ENCODE measurements at regions not wholly inside any gene's neighbourhood (a gene's known extent, or its start where the extent isn't known, plus 50 kb on each side); places are given as distances from the start of the nearest gene placed in this dataset.

DNA sequence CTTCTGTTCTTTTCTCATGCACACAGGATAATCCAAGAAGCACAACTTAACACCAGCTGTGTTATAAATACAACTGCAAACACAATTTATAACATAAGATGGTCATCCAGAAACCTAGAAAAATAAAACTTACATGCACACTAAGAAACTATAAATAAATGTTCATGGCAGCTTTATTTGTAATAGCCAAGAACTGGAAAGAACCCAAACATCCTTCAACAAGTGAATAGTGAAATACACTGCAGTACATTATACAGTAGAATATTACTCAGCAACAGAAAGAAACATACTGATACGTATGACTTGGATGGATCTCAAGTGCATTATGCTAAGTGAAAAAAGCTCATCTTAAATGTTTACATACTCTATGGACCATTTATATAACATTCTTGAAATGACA lies 132.7 kb downstream of the SPTSSA start:
- H2AFZ ChIP-seq (ENCODE audit: control insufficient read depth, low read length) = no peak overlapping the region
- FAIRE-seq = no peak
- no peaks in the 10 kb centered on the region for H4K20me1 ChIP-seq (ENCODE audit: control insufficient read depth, extremely low read depth, insufficient read depth, low read length)
- TF ChIP-seq, protein P1, sequence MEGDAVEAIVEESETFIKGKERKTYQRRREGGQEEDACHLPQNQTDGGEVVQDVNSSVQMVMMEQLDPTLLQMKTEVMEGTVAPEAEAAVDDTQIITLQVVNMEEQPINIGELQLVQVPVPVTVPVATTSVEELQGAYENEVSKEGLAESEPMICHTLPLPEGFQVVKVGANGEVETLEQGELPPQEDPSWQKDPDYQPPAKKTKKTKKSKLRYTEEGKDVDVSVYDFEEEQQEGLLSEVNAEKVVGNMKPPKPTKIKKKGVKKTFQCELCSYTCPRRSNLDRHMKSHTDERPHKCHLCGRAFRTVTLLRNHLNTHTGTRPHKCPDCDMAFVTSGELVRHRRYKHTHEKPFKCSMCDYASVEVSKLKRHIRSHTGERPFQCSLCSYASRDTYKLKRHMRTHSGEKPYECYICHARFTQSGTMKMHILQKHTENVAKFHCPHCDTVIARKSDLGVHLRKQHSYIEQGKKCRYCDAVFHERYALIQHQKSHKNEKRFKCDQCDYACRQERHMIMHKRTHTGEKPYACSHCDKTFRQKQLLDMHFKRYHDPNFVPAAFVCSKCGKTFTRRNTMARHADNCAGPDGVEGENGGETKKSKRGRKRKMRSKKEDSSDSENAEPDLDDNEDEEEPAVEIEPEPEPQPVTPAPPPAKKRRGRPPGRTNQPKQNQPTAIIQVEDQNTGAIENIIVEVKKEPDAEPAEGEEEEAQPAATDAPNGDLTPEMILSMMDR (optimal IDR thresholded peaks at IDR 0.05 in 1 of 3, IDR thresholded peaks at IDR 0.05 in 1 of 3, conservative IDR thresholded peaks at IDR 0.05 in 1 of 3; ENCODE audit: extremely low read depth in 1 of 3, insufficient read depth in 2 of 3, low read length in 3 of 3) = no peak
- TF ChIP-seq EZH2 (IDR thresholded peaks at IDR 0.05; ENCODE audit: low read length) = no peak
- H3K9me1 ChIP-seq (ENCODE audit: control insufficient read depth, extremely low read depth, insufficient read depth, low read length) = no peaks in the 10 kb centered on the region
- H3K4me1 ChIP-seq (ENCODE audit: control insufficient read depth, extremely low read depth, insufficient read depth, low read length) = peaks cover 12% of the 10 kb centered on the region
- no peak overlapping the region for H3K27ac ChIP-seq (ENCODE audit: control insufficient read depth, insufficient read depth, low read length)
- no peaks in the 10 kb centered on the region for H3K79me2 ChIP-seq (ENCODE audit: control insufficient read depth, insufficient read depth, low read length)
- dilution Hi-C loops (cut with MboI; ENCODE audit: extremely low pct_ligation_motif_present, low sequenced_read_pairs) = no loop called here
- H3K9ac ChIP-seq (ENCODE audit: control insufficient read depth, extremely low read depth, insufficient read depth, low read length) = no peak overlapping the region
- no peaks in the 10 kb centered on the region for H3K36me3 ChIP-seq (ENCODE audit: control insufficient read depth in 2 of 2, extremely low read depth in 1 of 2, insufficient read depth in 2 of 2, low read length in 2 of 2)
- no peak overlapping the region for H3K4me3 ChIP-seq (ENCODE audit: control insufficient read depth in 2 of 3, extremely low read depth in 1 of 3, insufficient read depth in 2 of 3, low read depth in 1 of 3, low read length in 3 of 3)
- DNase-seq (ENCODE audit: low read depth, low spot score) = no peak
- H3K4me2 ChIP-seq (ENCODE audit: control insufficient read depth, extremely low read depth, insufficient read depth, low read depth, low read length) = no peak overlapping the region
- no peaks in the 10 kb centered on the region for H3K27me3 ChIP-seq (ENCODE audit: control insufficient read depth, extremely low read depth, insufficient read depth, low read length)
- H3K9me3 ChIP-seq (ENCODE audit: control insufficient read depth, low read depth, low read length) = no peaks in the 10 kb centered on the region

DNA sequence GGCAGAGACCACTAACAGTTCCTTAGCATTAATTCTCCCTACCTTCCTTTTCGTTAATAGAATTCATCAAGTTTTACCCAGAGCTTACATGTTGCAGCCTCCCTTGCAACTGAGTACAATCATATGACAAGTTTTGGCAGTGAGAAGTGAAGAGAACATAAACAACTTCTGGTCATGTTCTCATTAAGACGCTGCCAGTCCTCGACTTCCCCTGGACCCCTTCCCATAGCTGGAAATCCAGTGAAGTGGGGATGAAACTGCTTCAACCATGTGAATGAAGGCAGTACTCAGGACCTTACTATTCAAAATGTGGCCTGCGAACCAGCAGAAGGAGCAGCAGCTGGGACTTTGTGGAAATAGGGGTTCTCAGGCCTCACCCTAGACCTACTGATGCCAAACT lies 133.9 kb downstream of the SPTSSA start:
- Histone ChIP-seq H3K36me3 (ENCODE audit: control insufficient read depth in 2 of 2, extremely low read depth in 1 of 2, insufficient read depth in 2 of 2, low read length in 2 of 2) (no peaks in the 10 kb centered on the region), H3K4me1 (ENCODE audit: control insufficient read depth, extremely low read depth, insufficient read depth, low read length) (peaks cover 12% of the 10 kb centered on the region), H3K27ac (ENCODE audit: control insufficient read depth, insufficient read depth, low read length) (no peak overlapping the region), H2AFZ (ENCODE audit: control insufficient read depth, low read length) (peak overlapping the region; percentile 15), H3K9me1 (ENCODE audit: control insufficient read depth, extremely low read depth, insufficient read depth, low read length) (no peaks in the 10 kb centered on the region), H3K4me3 (ENCODE audit: control insufficient read depth in 2 of 3, extremely low read depth in 1 of 3, insufficient read depth in 2 of 3, low read depth in 1 of 3, low read length in 3 of 3) (no peak overlapping the region), H3K9ac (ENCODE audit: control insufficient read depth, extremely low read depth, insufficient read depth, low read length) (no peak overlapping the region), H3K27me3 (ENCODE audit: control insufficient read depth, extremely low read depth, insufficient read depth, low read length) (no peaks in the 10 kb centered on the region), H4K20me1 (ENCODE audit: control insufficient read depth, extremely low read depth, insufficient read depth, low read length) (no peaks in the 10 kb centered on the region), H3K79me2 (ENCODE audit: control insufficient read depth, insufficient read depth, low read length) (no peaks in the 10 kb centered on the region), H3K4me2 (ENCODE audit: control insufficient read depth, extremely low read depth, insufficient read depth, low read depth, low read length) (no peak overlapping the region), H3K9me3 (ENCODE audit: control insufficient read depth, low read depth, low read length) (no peaks in the 10 kb centered on the region)
- TF ChIP-seq, protein P1 (optimal IDR thresholded peaks at IDR 0.05 in 1 of 3, IDR thresholded peaks at IDR 0.05 in 1 of 3, conservative IDR thresholded peaks at IDR 0.05 in 1 of 3; ENCODE audit: extremely low read depth in 1 of 3, insufficient read depth in 2 of 3, low read length in 3 of 3) = no peak
- no peak for TF ChIP-seq EZH2 (IDR thresholded peaks at IDR 0.05; ENCODE audit: low read length)
- DNase-seq (ENCODE audit: low read depth, low spot score) (no peak), FAIRE-seq (no peak)
- dilution Hi-C loops (cut with MboI; ENCODE audit: extremely low pct_ligation_motif_present, low sequenced_read_pairs) = no loop called here

Data from keratinocyte (primary cell).